ENCODE measurements at regions not wholly inside any gene's neighbourhood (a gene's known extent, or its start where the extent isn't known, plus 50 kb on each side); places are given as distances from the start of the nearest gene placed in this dataset.
"Not testable (repeated sequence)": the region's sequence is repeated elsewhere in the genome, so short reads cannot be mapped to it uniquely, and the experiment has no call there.

- no peak for ATAC-seq
- no peak for DNase-seq
Measured at GRCh38 chr5:39696672-39697398, 272.1 kb upstream of the DAB2 start.

- DNase-seq (no peak), ATAC-seq (no peak)
Measured at GRCh38 chr5:39691993-39692392, 267.2 kb upstream of the DAB2 start.

GRCh38 chr5:39691136-39691535, 266.4 kb upstream of the DAB2 start:
- DNase-seq = no peak
- ATAC-seq = no peak

GRCh38 chr5:39689919-39690318, 265.1 kb upstream of the DAB2 start:
- DNase-seq (no peak), ATAC-seq (no peak)

- DNase-seq, ATAC-seq: not testable (repeated sequence)
Measured at GRCh38 chr5:39687924-39688323, 263.1 kb upstream of the DAB2 start.

GRCh38 chr5:39680213-39680612, 255.4 kb upstream of the DAB2 start:
- DNase-seq (no peak), ATAC-seq (no peak)

GRCh38 chr5:39678534-39678933, 253.8 kb upstream of the DAB2 start:
- ATAC-seq = no peak
- DNase-seq = no peak

DNA sequence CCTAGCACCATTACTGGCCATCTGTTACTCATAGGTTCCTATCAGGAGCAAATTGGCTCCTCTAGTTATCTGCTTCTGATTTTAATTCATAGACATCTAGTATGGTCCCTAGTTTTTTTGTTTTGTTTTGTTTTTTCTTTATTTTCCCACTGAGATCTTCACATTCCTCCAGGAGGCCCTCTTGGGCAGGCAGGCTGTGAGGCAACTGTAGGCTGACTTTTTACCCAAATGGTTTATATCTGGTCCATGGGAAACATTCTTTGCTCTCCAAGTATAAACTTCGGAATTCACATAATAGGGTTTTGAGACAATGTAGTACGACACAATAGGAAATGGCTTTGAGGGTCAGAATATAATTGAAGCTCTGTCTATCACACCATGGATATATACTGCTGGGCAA, 250.9 kb upstream of the DAB2 start:
- DNase-seq = no peak

GRCh38 chr5:39674209-39675082, 249.7 kb upstream of the DAB2 start:
- DNase-seq (no peak), ATAC-seq (no peak)

More for the DNA sequence above, 250.9 kb upstream of the DAB2 start:
- no peak for ATAC-seq

DNA sequence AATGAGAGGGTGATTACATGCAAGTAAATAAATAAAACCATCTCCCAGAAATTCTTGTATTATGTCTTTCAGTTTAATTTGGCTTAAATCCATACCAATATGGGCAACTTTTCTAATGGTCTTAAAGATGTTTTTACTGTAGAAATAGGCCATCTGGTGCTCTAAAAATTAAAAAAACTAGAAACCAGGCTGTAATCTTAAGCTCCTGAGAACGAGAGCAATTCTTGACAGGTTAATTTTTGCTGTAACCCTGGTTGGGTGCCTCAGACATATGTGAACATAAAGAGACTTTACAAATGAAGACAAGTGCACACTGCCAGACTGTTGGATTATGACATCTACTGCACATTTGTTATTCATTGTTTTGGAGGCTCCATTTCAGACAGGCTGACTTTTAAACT, 246.8 kb upstream of the DAB2 start:
- ATAC-seq (no peak), DNase-seq (no peak)

DNA sequence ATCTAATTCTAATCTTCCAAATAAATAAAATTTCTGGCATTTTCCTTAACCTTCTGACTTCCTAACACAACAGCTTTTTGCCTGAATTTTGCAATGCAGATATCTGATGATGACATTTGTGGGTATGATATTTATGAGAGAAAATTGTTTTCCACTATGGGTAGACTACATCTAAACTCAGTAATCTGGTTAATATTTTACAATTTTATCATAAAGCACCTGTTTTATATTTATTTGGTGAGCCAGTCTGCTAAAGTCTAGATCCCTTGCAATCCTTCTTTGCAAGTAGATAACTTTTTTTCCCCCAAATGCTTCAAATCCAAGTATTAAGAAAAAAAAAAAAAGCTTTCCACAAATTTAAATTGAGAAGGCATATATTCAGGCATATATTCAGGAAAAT, 246.2 kb upstream of the DAB2 start:
- ATAC-seq = no peak
- DNase-seq = no peak

DNA sequence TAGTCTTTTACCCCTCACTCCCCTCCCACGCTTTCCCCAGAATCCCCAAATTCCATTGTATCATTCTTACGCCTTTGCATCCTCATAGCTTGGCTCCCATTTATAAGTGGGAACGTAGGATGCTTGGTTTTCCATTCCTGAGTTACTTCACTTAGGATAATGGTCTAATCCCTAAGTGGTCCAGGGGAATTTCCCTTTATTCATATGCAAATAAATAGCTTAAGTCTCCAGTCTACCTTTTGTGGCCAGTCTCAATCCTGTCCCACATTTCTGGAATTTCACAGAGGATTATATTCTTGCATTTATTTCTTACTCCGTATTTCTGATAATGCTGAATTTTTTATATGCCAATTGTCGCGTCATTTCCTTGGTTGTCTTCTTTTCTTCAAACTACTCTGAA, 245.6 kb upstream of the DAB2 start:
- no peak for DNase-seq
- ATAC-seq = no peak

GRCh38 chr5:39668980-39669379, 244.2 kb upstream of the DAB2 start:
- ATAC-seq = no peak
- no peak for DNase-seq

GRCh38 chr5:39665328-39665727, 240.5 kb upstream of the DAB2 start:
- ATAC-seq = no peak
- DNase-seq = no peak

- no peak for ATAC-seq
Measured at GRCh38 chr5:39662945-39663344, 238.2 kb upstream of the DAB2 start.

GRCh38 chr5:39661026-39661779, 236.4 kb upstream of the DAB2 start:
- no peak for ATAC-seq
- DNase-seq = no peak

More at GRCh38 chr5:39662945-39663344, 238.2 kb upstream of the DAB2 start:
- DNase-seq = no peak

DNA sequence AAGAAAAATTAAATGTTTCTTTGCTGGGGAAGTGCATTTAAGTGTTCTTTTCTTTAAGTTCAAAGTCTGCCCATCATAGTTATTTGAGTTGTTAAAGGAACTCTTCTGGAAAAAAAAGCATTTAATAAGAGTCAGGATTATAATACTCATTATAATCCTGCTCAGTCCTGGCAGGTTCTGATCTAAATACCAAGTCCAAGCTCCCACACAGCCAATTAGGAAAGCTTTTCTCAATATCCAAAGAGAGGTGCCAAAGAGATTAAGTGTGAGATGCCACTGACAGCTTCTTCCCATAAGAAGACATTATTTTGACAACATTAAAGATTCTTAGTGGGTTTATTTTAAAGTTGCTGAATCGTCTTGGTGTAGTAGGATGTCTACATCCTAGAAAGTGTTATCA, 235.2 kb upstream of the DAB2 start:
- ATAC-seq (no peak), DNase-seq (no peak)

GRCh38 chr5:39658866-39659265, 234.1 kb upstream of the DAB2 start:
- no peak for ATAC-seq
- DNase-seq = no peak

- no peak for ATAC-seq
Measured at GRCh38 chr5:39657943-39658342, 233.2 kb upstream of the DAB2 start.

GRCh38 chr5:39656600-39656999, 231.8 kb upstream of the DAB2 start:
- ATAC-seq = no peak
- no peak for DNase-seq

More at GRCh38 chr5:39657943-39658342, 233.2 kb upstream of the DAB2 start:
- DNase-seq = no peak

DNA sequence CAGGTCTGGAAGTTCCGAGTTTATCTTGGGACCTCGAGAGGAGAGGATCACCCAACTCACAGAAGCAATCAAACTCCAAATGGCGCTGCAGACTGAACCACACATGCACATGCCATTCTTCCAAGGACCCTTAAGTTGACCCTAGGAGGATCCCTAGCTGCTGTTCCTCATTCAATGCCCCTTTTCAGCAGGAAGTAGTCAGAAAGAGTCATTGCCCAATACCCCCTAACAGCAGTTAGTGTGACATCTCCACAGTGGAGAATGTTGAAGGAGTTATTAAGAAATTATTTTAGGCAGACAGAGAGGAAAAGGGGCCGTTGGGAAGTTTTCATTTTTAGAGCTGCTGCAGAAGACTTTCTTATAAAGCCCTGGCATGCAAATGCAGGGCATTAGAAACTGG, 229.9 kb upstream of the DAB2 start:
- ATAC-seq (no peak), DNase-seq (no peak)

DNA sequence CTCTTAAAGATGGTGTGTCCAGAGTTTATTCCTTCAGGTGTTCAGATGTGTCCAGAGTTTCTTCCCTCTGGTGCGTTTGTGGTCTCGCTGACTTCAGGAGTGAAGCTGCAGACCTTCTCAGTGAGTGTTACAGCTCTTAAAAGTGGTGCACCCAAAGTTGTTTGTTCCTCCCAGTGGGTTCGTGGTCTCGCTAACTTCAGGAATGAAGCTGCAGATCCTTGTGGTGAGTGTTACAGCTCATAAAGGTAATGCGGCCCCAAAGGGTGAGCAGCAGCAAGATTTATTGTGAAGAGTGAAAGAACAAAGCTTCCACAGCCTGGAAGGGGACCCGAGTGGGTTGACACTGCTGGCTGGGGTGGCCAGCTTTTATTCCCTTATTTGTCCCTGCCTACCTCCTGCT, 227.7 kb upstream of the DAB2 start:
- not testable (repeated sequence) for ATAC-seq, DNase-seq

- DNase-seq = no peak
Measured at GRCh38 chr5:39652036-39652435, 227.3 kb upstream of the DAB2 start.

More at GRCh38 chr5:39652036-39652435, 227.3 kb upstream of the DAB2 start:
- no peak for ATAC-seq
